Colonic mucosa (tissue), 4 donors: ENCODE measurements at regions not wholly inside any gene's neighbourhood (a gene's known extent, or its start where the extent isn't known, plus 50 kb on each side); places are given as distances from the start of the nearest gene placed in this dataset.

ENCODE experiments used
- DNase-seq: peaks from one replicate; pipeline ENCODE4 v3.0.0-alpha.2; 2020
- H3K27ac ChIP-seq: fragments of 200-600 bp; one replicate; pipeline ENCODE4 v1.8.0; 2021
- H3K27me3 ChIP-seq: fragments of 200-600 bp; one replicate; pipeline ENCODE4 v1.8.0; 2021
- H3K36me3 ChIP-seq: fragments of 200-600 bp; one replicate; pipeline ENCODE4 v1.8.0; 2021
- H3K4me1 ChIP-seq: fragments of 200-600 bp; one replicate; pipeline ENCODE4 v1.8.0; 2021; ENCODE audit warnings: mild to moderate bottlenecking
- H3K4me3 ChIP-seq: fragments of 200-600 bp; one replicate; pipeline ENCODE4 v1.8.0; 2021
- H3K9ac ChIP-seq, 2 donors: one replicate each; pipeline ENCODE4 v1.7.0; 2013; ENCODE audit warnings: control low read depth in 2 of 2, low read depth in 2 of 2, low read length in 2 of 2
- H3K9me3 ChIP-seq: fragments of 200-600 bp; one replicate; pipeline ENCODE4 v1.8.0; 2021
- intact Hi-C: fragments of 100-400 bp; cut with DNase I; formaldehyde crosslinking; loops from one replicate; pipeline ENCODE4 v1.14.1; 2022
- TF ChIP-seq, protein P1 (sequence below): fragments of 200-600 bp; IDR thresholded peaks from one replicate; pipeline ENCODE4 v1.8.0; 2022; ENCODE audit warnings: antibody characterized with exemption, mild to moderate bottlenecking
- donor health status: healthy.
- donor health status: DM: no; HTN: no; CAD: no.
- donor health status: DM: no; HTN: no; CAD: no.

DNA sequence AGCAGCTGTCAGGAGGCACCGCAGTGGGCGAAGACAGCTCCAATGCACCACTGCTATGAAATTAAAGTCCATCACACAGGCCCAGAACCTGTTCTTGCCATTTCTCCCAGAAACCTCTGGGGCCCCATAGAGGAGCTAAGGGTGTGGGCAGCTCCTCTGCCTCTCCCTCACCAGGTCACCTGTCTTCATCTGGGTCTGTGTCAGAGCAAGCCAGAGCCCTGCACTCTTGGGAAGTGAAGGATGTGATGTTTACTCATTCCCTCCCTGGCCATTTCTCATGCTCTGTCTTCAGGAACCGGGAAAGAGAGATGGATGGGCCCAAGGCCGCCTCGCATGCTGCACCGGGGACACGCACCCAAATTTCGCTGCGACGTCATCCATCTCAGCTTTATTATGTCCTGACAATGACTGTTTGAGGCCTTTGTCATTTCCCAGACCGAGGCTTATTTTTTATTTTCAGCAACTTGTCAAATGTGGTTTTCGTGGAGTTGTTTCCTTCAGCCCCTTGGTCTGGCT, 216.1 kb downstream of the NPHP4 start:
- DNase-seq: no peak
- intact Hi-C loops: no loop called here

DNA sequence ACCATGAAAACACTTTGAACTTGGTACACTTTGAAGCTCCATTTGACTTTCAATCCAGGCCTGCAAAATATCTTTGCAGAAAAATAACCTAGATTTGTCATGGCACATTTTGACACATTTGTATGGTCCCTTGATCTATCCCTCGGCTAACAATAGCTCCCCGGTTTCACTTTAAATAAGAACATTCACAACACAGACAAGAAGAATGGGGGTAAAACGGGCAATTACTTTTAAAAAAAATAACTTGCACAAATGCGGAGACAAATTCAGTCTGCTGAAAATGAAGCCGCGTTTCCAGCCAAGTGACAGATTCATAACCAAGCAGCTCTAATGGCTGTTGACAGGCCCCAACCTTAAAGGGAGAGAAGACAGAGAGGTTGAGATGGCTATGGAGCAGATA, 218.2 kb downstream of the NPHP4 start:
- intact Hi-C loops: no loop called here
- H3K9ac ChIP-seq: no peak overlapping the region
- DNase-seq: no peak
- no peaks in the 10 kb centered on the region for H3K9me3 ChIP-seq
- TF ChIP-seq, protein P1, sequence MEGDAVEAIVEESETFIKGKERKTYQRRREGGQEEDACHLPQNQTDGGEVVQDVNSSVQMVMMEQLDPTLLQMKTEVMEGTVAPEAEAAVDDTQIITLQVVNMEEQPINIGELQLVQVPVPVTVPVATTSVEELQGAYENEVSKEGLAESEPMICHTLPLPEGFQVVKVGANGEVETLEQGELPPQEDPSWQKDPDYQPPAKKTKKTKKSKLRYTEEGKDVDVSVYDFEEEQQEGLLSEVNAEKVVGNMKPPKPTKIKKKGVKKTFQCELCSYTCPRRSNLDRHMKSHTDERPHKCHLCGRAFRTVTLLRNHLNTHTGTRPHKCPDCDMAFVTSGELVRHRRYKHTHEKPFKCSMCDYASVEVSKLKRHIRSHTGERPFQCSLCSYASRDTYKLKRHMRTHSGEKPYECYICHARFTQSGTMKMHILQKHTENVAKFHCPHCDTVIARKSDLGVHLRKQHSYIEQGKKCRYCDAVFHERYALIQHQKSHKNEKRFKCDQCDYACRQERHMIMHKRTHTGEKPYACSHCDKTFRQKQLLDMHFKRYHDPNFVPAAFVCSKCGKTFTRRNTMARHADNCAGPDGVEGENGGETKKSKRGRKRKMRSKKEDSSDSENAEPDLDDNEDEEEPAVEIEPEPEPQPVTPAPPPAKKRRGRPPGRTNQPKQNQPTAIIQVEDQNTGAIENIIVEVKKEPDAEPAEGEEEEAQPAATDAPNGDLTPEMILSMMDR: no peak
- no peaks in the 10 kb centered on the region for H3K27me3 ChIP-seq
- H3K27ac ChIP-seq: no peak overlapping the region
- no peaks in the 10 kb centered on the region for H3K36me3 ChIP-seq
- no peak overlapping the region for H3K4me3 ChIP-seq
- no peaks in the 10 kb centered on the region for H3K4me1 ChIP-seq

More for the DNA sequence above, 216.1 kb downstream of the NPHP4 start:
- TF ChIP-seq, protein P1: no peak
- Histone ChIP-seq H3K27ac (no peak overlapping the region), H3K36me3 (no peaks in the 10 kb centered on the region), H3K4me1 (no peaks in the 10 kb centered on the region), H3K27me3 (no peaks in the 10 kb centered on the region), H3K4me3 (no peak overlapping the region), H3K9ac (no peak overlapping the region), H3K9me3 (no peaks in the 10 kb centered on the region)

DNA sequence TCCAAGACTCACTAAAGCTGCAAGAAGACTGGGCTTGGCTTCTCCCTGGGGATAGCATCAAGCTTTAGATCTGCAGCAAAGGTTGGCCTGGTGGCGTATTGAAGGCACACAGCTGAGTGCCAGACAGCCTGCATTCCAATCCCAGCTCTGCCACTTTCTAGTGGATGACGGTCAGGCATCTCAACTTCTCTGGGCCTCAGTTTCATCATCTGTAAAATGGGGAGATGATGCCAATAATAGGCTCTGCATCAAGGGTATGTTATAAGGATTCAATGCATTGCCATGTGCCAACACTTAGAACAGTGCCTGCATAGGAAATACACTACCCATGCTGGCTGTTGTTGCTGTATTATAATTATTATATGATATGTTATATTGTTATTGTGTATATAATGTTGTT, 220.4 kb downstream of the NPHP4 start:
- Histone ChIP-seq H3K9ac (no peak overlapping the region), H3K9me3 (no peaks in the 10 kb centered on the region), H3K27me3 (no peaks in the 10 kb centered on the region), H3K36me3 (no peaks in the 10 kb centered on the region), H3K4me3 (no peak overlapping the region), H3K27ac (no peak overlapping the region), H3K4me1 (no peaks in the 10 kb centered on the region)
- intact Hi-C loops: no loop called here
- DNase-seq: no peak
- TF ChIP-seq, protein P1: no peak

DNA sequence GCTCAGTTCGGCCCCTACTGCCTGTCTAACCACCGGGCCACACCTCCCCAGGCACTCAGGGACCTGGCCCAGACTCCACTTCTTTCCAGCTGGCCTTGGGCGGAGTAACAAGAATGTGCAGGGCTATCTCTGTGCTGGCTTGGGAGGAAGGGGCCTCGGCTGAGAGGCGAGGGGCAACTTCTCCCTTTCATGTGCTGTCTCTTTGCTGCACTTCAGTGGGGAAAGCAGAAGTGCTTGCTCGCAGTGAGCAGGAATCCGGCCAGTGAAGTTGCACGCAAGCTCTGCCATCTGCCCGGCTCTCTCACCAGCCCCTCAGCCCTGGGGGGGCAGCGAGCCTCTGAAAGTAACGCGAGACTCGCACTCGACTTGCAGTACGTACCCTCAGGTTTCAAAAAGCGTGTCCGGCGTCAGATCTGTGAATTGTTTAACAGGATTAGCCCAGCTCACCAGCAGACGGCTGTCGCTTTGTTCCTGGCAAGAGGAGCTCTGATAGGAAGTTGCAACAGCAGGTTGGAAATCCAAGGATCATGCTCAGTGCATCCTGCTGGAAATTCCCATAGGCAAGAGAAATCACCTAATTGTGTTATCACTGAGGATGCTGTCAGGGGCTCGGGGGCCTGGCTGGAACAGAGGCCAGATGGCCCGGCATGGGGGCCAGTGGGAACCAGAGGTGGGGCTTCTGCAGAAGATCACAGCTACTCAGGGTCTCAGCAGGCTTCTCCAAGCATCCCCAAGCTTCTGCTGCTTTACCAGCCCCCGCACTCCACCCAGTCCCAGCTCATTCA, 221.1 kb downstream of the NPHP4 start:
- intact Hi-C loops: no loop called here
- TF ChIP-seq, protein P1: no peak
- Histone ChIP-seq H3K36me3 (no peaks in the 10 kb centered on the region), H3K4me1 (no peaks in the 10 kb centered on the region), H3K4me3 (no peak overlapping the region), H3K9ac (no peak overlapping the region), H3K27ac (no peak overlapping the region), H3K9me3 (no peaks in the 10 kb centered on the region), H3K27me3 (no peaks in the 10 kb centered on the region)
- DNase-seq: no peak

GRCh38 chr1:5769760-5770159, 222.5 kb downstream of the NPHP4 start:
- intact Hi-C loops: no loop called here
- H3K4me3 ChIP-seq: no peak overlapping the region
- H3K4me1 ChIP-seq: no peaks in the 10 kb centered on the region
- no peaks in the 10 kb centered on the region for H3K9me3 ChIP-seq
- TF ChIP-seq, protein P1: no peak
- H3K27ac ChIP-seq: no peak overlapping the region
- no peaks in the 10 kb centered on the region for H3K27me3 ChIP-seq
- DNase-seq: no peak
- no peaks in the 10 kb centered on the region for H3K36me3 ChIP-seq
- no peak overlapping the region for H3K9ac ChIP-seq
